ENCODE measurements at regions not wholly inside any gene's neighbourhood (a gene's known extent, or its start where the extent isn't known, plus 50 kb on each side); places are given as distances from the start of the nearest gene placed in this dataset.
A peak's percentile ranks its signal among the peaks of the same experiment; 100 is the strongest.
"Not testable (repeated sequence)": the region's sequence is repeated elsewhere in the genome, so short reads cannot be mapped to it uniquely, and the experiment has no call there.

DNA sequence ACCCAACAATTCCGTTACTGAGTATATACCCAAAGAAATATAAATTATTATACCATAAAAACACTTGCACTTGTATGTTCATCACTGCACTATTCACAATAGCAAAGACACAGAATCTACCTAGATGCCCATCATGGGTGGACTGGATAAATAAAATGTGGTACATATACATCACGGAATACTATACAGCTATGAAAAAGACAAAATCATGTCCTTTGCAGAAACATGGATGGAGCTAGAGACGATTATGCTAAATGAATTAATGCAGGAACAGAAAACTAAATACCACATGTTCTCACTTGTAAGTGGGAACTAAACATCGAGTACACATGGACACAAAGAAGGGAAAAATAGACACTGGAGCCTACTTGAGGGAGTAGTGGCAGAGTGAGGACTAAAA, 185.3 kb downstream of the PYDC2 start:
- DNase-seq: no peak

DNA sequence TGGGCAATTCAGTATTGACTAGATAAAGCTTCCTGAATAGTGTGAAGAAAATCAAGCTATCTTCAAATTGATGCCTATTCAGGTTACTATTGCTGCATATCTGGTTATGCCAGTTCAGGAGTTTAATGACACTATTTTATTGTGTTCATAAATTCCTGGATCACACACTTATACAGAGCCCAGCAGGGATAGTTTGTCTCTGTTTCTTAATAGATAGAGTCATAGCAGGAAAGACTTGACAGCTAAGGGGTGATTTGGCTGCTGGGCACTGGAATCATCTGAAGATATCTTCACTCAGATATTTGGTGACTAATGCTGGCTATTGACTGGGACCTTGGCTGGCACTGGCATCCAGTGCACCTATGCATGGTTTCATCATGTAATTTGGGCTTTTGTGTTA, 187.8 kb downstream of the PYDC2 start:
- DNase-seq: no peak

- no peak for DNase-seq
Observed at GRCh38 chr3:191649626-191650025, 188.7 kb downstream of the PYDC2 start.

DNA sequence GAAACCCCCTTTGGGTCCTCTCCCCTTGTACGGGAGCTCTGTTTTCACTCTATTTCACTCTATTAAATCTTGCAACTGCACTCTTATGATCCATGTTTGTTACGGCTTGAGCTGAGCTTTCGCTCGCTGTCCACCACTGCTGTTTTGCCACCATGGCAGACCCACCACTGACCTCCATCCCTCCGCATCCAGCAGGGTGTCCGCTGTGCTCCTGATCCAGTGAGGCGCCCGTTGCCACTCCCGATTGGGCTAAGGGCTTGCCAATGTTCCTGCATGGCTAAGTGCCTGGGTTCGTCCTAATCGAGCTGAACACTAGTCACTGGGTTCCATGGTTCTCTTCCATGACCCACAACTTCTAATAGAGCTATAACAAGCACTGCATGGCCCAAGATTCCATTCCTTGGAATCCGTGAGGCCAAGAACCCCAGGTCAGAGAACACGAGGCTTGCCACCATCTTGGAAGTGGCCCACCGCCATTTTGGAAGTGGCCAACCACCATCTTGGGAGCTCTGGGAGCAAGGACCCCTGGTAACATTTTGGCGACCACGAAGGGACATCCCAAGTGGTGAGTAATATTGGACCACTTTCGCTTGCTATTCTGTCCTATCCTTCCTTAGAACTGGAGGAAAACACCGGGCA, 197.9 kb downstream of the PYDC2 start:
- DNase-seq: not testable (repeated sequence)

- DNase-seq: not testable (repeated sequence)
Observed at GRCh38 chr3:191662150-191662549, 201.2 kb downstream of the PYDC2 start.

DNA sequence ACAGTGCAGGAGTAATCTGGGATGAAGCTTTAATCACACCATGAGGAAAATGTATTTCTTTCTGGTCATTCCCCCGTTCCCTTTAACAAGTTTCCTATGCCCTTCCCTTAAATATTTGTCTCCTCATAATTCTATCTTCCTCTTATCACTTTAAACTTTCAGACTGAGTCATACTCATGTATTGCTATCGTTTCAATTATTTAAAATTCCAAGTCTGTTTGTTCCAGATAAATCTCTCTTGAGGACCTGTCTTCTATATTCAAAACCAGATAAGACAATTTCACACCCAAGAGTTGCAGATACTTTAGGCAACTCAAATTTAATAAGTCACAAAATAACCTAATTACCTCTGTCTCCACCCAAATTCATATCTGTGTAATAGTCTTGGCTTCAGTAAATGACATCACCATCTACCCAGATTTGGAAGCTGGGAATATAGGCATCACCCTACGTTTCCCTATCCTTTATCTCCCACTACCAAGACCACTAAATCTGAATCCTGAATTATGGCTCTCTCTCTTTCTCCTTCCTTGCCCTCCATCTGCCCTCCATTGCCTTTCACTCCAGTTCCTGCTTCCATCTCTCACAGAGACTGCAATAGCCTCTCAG, 220.1 kb downstream of the PYDC2 start:
- DNase-seq: no peak

DNA sequence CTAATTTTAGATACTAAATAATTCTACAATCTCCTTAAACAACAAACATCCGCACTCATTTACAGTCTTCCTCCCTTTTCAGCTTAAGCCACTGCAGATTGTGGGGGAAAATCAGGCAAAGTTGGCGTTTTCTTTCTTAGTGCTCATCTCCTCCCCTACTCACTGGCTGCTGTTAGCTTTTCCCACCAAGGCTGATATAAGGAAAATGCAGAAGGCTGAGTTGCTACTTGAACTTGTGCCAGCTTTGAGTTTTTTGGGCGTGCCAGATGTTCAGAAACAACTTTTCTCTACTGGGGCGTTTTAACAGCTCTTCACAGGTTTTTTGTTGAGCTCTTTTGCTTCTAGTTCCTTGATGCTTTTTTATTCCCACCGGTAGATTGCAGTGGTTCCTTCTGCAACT, 222.0 kb downstream of the PYDC2 start:
- DNase-seq: no peak

- no peak for DNase-seq
Observed at GRCh38 chr3:191686626-191687025, 225.7 kb downstream of the PYDC2 start.

GRCh38 chr3:191688756-191689433, 227.9 kb downstream of the PYDC2 start:
- no peak for DNase-seq

DNA sequence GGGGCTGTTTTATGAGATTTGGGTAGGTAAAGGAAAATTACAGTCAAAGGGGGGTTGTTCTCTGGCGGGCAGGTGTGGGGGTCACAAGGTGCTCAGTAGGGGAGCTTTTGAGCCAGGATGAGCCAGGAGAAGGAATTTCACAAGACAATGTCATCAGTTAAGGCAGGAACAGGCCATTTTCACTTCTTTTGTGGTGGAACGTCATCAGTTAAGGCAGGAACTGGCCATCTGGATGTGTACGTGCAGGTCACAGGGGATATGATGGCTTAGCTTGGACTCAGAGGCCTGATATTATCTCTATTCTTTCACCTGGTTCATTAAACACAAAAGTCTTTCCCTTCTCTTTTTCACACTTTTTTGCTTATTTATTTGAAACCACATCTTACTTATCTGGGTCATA, 230.2 kb downstream of the PYDC2 start:
- DNase-seq: not testable (repeated sequence)

DNA sequence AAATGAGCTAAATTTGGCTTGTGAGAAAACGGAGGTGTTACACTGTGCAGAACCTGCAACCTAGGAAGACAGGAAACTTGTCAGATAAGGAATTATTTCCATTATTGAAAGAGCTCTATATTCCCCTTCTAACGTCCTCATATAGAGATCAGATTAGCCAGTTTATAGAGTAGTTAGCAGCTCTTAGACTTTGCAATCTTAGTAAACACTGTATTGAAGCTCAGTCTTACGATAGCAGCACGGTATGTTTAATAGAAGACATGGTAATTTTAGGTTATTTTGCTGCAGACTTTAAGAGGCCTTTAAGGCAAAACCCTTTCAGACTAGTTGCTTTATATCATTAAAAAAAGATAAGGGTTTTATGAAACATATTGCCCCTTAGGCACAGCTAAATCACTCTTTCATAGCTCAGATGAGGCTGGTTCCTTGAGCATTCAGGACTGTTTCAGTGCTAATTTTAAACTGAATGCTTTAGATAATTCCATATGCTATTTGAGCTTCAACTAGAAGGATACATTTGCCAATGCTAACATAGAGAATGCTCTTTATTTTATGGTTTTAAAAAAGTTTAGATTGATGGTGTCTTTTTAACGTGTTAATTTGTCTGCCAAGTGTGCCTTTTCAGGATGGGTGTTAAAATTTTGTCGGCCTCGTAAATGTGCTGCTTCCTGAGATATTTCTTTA, 234.3 kb downstream of the PYDC2 start:
- no peak for DNase-seq

- DNase-seq: no peak
Observed at GRCh38 chr3:191695815-191696153, 234.8 kb downstream of the PYDC2 start.

GRCh38 chr3:191696348-191696747, 235.4 kb downstream of the PYDC2 start:
- DNase-seq: no peak

DNA sequence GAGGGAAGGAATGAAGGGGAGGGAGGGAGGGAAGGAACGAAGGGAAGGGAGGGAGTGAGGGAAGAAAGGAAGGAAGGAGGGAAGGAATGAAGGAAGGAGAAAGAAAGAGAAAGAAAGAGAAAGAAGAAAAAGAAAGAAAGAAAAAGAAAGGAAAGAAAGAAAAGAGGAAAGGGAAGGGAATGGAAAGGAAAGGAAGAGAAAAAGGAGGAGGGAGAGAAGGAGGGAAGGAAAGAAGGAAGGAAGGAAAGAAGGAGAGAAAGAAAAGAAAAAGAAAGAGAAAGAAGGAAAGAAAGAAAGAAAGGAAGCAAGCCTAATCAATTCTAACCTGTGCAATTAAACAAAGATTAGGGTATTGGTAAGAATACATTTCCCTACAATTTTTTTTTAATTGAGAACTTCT, 238.6 kb downstream of the PYDC2 start:
- no peak for DNase-seq

GRCh38 chr3:191702121-191702520, 241.2 kb downstream of the PYDC2 start:
- no peak for DNase-seq

DNA sequence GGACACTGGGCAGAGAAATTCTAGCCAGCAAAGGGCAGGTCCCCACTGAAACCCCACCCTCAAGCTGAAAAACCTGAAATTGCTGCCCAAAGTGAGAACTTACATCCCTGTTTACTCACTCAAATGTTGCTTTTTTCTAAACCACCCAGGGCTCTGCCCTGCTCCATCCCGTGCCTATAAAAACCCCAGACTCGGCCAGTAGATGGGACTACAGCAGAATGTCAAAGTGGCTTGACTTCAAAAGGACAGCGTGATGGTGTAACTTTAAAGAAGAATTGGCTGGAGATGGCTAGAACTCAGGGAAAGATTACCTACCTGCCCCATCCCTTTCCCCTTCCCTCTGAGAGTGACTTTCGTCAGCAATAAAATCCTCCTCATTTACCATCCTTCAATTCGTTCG, 246.9 kb downstream of the PYDC2 start:
- no peak for DNase-seq

- DNase-seq: no peak
Observed at GRCh38 chr3:191715585-191715984, 254.6 kb downstream of the PYDC2 start.

- DNase-seq: no peak
Observed at GRCh38 chr3:191721390-191721861, 260.5 kb downstream of the PYDC2 start.

DNA sequence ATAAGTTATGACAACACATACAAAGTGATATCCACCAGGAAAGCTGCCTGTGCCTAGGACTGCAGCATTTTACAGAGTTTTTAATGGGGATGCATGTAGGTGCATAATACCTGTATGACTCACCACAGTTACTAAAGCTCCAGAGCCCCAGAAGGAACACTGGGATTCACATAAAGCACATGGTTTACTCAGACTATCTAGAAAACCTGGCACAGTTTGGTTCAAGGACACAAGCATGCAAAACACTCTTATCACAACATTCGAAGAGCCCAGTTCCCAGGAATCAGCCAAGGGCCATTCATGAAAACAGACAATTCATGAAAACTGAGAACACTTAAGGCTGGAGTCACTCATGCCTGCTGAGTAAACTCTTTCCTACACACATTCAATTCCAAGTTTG, 261.0 kb downstream of the PYDC2 start:
- DNase-seq: peak; percentile 13

- DNase-seq: no peak
Observed at GRCh38 chr3:191727338-191727737, 266.4 kb downstream of the PYDC2 start.

- no peak for DNase-seq
Observed at GRCh38 chr3:191728186-191728585, 267.2 kb downstream of the PYDC2 start.

- no peak for DNase-seq
Observed at GRCh38 chr3:191737742-191738141, 276.8 kb downstream of the PYDC2 start.

DNA sequence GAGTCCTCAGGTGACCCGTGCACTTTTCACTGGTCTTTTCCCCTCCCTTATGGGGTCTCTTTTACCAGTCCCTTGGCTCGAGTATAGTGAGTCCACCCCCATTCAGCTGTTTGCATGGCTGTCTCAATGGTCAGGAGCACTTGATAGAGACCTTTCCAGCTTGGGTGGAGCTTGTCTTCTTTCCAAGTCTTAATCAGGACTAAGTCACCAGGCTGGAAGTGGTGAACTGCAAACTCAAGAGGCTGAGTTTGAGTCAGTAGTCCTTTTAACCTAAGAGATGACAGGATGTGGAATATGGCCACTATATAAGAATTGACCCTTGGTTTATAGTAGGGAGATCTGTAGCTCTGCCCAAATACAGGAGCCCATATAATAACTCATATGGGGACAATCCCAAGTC, 279.7 kb downstream of the PYDC2 start:
- no peak for DNase-seq
